ENCODE measurements at regions not wholly inside any gene's neighbourhood (a gene's known extent, or its start where the extent isn't known, plus 50 kb on each side); places are given as distances from the start of the nearest gene placed in this dataset.

DNA sequence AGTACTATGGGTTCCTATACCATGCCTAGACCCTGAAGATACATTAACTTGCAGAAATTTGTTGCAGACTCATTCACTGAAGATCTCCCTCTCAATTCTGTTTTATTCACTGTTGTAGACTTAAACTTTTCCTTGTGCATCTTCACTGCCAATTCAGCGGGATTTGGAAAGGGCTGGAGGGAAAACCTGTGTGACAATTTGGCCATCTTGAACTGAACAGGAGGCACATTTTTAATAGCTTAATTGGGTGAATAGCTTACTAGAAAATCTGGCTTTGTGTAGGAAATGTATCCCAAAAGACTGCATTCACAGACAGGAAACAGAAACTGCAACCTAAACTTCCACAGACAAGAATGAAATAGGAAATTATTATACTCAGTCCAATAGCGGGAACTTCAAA, 512.3 kb downstream of the XIRP2 start:
- H4K20me1 ChIP-seq (ENCODE audit: insufficient read depth), result no peaks in the 10 kb centered on the region
- no peak for TF ChIP-seq EZH2phosphoT487 (IDR thresholded peaks at IDR 0.05; ENCODE audit: insufficient read depth, low read depth)
- no peaks in the 10 kb centered on the region for H3K9me3 ChIP-seq (ENCODE audit: low read depth)

DNA sequence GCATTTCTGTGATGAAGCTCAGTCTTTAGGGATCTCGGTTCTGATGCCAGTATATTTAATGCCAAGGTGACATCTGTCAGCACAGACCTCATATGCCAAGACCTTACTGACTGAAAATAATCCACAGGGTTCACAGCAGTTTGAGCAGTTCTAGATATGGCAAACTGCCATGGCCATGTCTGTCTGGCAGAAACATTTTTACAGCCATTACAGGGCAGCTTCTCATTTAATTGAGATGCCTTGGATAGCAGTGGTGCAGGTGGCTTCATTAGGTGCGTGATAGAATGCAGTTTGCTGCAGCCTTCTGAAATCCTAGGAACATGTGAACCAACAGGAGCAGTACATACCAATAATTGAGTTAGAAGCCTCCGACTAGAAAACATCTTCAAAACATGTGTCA, 510.6 kb downstream of the XIRP2 start:
- Histone ChIP-seq H3K9me3 (ENCODE audit: low read depth) (no peaks in the 10 kb centered on the region), H3K4me2 (ENCODE audit: unreplicated experiment) (no peak overlapping the region), H3K9ac (no peak overlapping the region), H3K4me3 (no peak overlapping the region), H3K4me1 (ENCODE audit: insufficient read depth) (no peaks in the 10 kb centered on the region), H4K20me1 (ENCODE audit: insufficient read depth) (no peaks in the 10 kb centered on the region), H3K27ac (no peak overlapping the region), H3K27me3 (replicated peaks; ENCODE audit: insufficient read depth) (no peaks in the 10 kb centered on the region), H3K36me3 (ENCODE audit: low read depth) (no peaks in the 10 kb centered on the region), H3K9me2 (ENCODE audit: insufficient read depth) (no peaks in the 10 kb centered on the region), H3K79me2 (ENCODE audit: insufficient read depth) (no peaks in the 10 kb centered on the region), H2AFZ (no peak overlapping the region), H3F3A (ENCODE audit: insufficient read depth) (no peaks in the 10 kb centered on the region)
- no peak for DNase-seq
- no peak for TF ChIP-seq EZH2 (IDR thresholded peaks at IDR 0.05; ENCODE audit: insufficient read depth, poor library complexity, severe bottlenecking)
- TF ChIP-seq EZH2phosphoT487 (IDR thresholded peaks at IDR 0.05; ENCODE audit: insufficient read depth, low read depth), result no peak
- 22 to 28% methylated on average over 3 of the region's 3 CpGs for WGBS, 2 experiments (ENCODE audit: low coverage in 1 of 2, low lambda C conversion rate in 2 of 2, missing lambda C conversion rate in 2 of 2)
- in situ Hi-C loops (cut with MboI), result no loop called here

More for the DNA sequence above, 512.3 kb downstream of the XIRP2 start:
- DNase-seq, result no peak
- H3K4me1 ChIP-seq (ENCODE audit: insufficient read depth), result no peaks in the 10 kb centered on the region
- no peaks in the 10 kb centered on the region for H3K79me2 ChIP-seq (ENCODE audit: insufficient read depth)
- in situ Hi-C loops (cut with MboI), result no loop called here
- H3K4me3 ChIP-seq, result no peak overlapping the region
- H3K36me3 ChIP-seq (ENCODE audit: low read depth), result no peaks in the 10 kb centered on the region
- no peaks in the 10 kb centered on the region for H3K9me2 ChIP-seq (ENCODE audit: insufficient read depth)
- H3K27ac ChIP-seq, result no peak overlapping the region
- 57 to 64% methylated on average over 2 of the region's 2 CpGs for WGBS, 2 experiments (ENCODE audit: low coverage in 1 of 2, low lambda C conversion rate in 2 of 2, missing lambda C conversion rate in 2 of 2)
- no peak overlapping the region for H2AFZ ChIP-seq
- no peaks in the 10 kb centered on the region for H3K27me3 ChIP-seq (replicated peaks; ENCODE audit: insufficient read depth)
- no peak overlapping the region for H3K4me2 ChIP-seq (ENCODE audit: unreplicated experiment)
- no peaks in the 10 kb centered on the region for H3F3A ChIP-seq (ENCODE audit: insufficient read depth)
- H3K9ac ChIP-seq, result no peak overlapping the region

DNA sequence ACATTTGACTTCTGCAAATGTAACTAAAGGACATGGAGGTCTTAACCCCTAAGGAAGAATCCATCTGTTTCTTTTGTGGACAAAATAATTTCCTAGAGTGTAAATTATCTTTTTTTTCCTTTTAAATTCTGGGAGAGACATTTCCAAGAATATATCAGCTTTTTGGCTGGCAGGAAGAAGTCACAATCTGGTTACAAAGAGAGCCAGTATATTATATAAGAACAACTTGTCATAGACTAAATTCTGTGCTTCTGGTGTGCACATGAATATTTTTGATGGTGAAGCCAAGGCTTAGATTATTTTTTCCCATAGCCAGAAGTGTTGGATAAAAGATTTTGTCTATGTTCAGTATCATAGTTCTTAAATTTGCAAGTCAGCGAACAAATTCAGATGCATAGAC, 500.6 kb downstream of the XIRP2 start:
- Histone ChIP-seq H2AFZ (no peak overlapping the region), H3F3A (ENCODE audit: insufficient read depth) (no peaks in the 10 kb centered on the region), H4K20me1 (ENCODE audit: insufficient read depth) (no peaks in the 10 kb centered on the region), H3K27ac (no peak overlapping the region), H3K79me2 (ENCODE audit: insufficient read depth) (no peaks in the 10 kb centered on the region), H3K4me2 (ENCODE audit: unreplicated experiment) (no peak overlapping the region), H3K4me1 (ENCODE audit: insufficient read depth) (no peaks in the 10 kb centered on the region), H3K36me3 (ENCODE audit: low read depth) (no peaks in the 10 kb centered on the region), H3K9me2 (ENCODE audit: insufficient read depth) (no peaks in the 10 kb centered on the region), H3K4me3 (no peak overlapping the region), H3K9ac (no peak overlapping the region), H3K9me3 (ENCODE audit: low read depth) (no peaks in the 10 kb centered on the region), H3K27me3 (replicated peaks; ENCODE audit: insufficient read depth) (no peaks in the 10 kb centered on the region)
- TF ChIP-seq EZH2phosphoT487 (IDR thresholded peaks at IDR 0.05; ENCODE audit: insufficient read depth, low read depth) (no peak), EZH2 (IDR thresholded peaks at IDR 0.05; ENCODE audit: insufficient read depth, poor library complexity, severe bottlenecking) (no peak)
- no peak for DNase-seq
- in situ Hi-C loops (cut with MboI), result no loop called here
- WGBS, 2 experiments (ENCODE audit: low coverage in 1 of 2, low lambda C conversion rate in 2 of 2, missing lambda C conversion rate in 2 of 2), result 41 to 50% methylated on average over 1 of the region's 1 CpG

DNA sequence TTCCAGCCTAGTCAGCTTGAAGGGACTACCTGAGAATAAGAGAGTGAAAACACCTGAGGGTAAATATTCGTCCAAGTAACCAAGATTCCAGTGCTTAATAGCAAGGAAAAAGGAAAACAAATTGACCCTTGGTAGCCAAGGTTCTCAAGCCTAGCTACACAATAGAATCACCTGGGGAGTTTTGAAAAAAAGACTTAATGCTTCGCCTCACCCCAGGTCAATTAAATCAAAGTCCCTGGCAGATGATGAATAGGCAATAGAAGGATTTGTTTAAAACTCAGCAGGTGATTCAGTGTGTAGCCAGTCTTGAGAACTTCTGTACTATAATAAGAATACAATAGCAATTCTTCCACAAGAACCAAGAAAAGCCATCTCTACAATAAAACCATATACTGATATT, 500.2 kb downstream of the XIRP2 start:
- no peak for DNase-seq
- in situ Hi-C loops (cut with MboI), result no loop called here
- Histone ChIP-seq H3K79me2 (ENCODE audit: insufficient read depth) (no peaks in the 10 kb centered on the region), H2AFZ (no peak overlapping the region), H3K27ac (no peak overlapping the region), H3F3A (ENCODE audit: insufficient read depth) (no peaks in the 10 kb centered on the region), H3K4me2 (ENCODE audit: unreplicated experiment) (no peak overlapping the region), H3K9me2 (ENCODE audit: insufficient read depth) (no peaks in the 10 kb centered on the region), H3K9me3 (ENCODE audit: low read depth) (no peaks in the 10 kb centered on the region), H3K4me3 (no peak overlapping the region), H3K27me3 (replicated peaks; ENCODE audit: insufficient read depth) (no peaks in the 10 kb centered on the region), H3K36me3 (ENCODE audit: low read depth) (no peaks in the 10 kb centered on the region), H4K20me1 (ENCODE audit: insufficient read depth) (no peaks in the 10 kb centered on the region), H3K9ac (no peak overlapping the region), H3K4me1 (ENCODE audit: insufficient read depth) (no peaks in the 10 kb centered on the region)
- WGBS, 2 experiments (ENCODE audit: low coverage in 1 of 2, low lambda C conversion rate in 2 of 2, missing lambda C conversion rate in 2 of 2), result 9 to 15% methylated on average over 2 of the region's 2 CpGs
- TF ChIP-seq EZH2 (IDR thresholded peaks at IDR 0.05; ENCODE audit: insufficient read depth, poor library complexity, severe bottlenecking) (no peak), EZH2phosphoT487 (IDR thresholded peaks at IDR 0.05; ENCODE audit: insufficient read depth, low read depth) (no peak)

DNA sequence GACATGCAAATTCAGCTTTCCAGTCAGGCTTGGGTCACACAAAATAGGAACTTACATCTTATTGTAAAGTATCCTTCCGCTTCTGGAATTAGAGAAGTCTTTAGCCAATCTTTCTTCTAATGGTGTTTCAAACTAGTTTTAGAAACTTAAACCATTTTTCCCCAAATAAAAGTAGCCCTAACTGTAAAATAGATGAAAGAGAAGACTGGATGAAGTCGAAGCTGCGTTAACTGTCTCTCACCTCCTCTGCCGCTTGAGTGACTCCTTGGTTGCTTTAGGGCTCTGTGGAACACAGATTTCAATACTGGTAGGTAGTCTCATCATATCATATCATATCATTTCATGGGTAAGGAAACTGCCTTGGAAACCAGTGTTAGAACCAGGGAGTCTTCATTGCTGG, 498.4 kb downstream of the XIRP2 start:
- DNase-seq, result no peak
- Histone ChIP-seq H3K9me3 (ENCODE audit: low read depth) (no peaks in the 10 kb centered on the region), H3K36me3 (ENCODE audit: low read depth) (no peaks in the 10 kb centered on the region), H3K9me2 (ENCODE audit: insufficient read depth) (no peaks in the 10 kb centered on the region), H3K4me2 (ENCODE audit: unreplicated experiment) (no peak overlapping the region), H4K20me1 (ENCODE audit: insufficient read depth) (no peaks in the 10 kb centered on the region), H3F3A (ENCODE audit: insufficient read depth) (no peaks in the 10 kb centered on the region), H2AFZ (no peak overlapping the region), H3K27ac (no peak overlapping the region), H3K9ac (no peak overlapping the region), H3K79me2 (ENCODE audit: insufficient read depth) (no peaks in the 10 kb centered on the region), H3K27me3 (replicated peaks; ENCODE audit: insufficient read depth) (no peaks in the 10 kb centered on the region), H3K4me1 (ENCODE audit: insufficient read depth) (no peaks in the 10 kb centered on the region), H3K4me3 (no peak overlapping the region)
- WGBS, 2 experiments (ENCODE audit: low coverage in 1 of 2, low lambda C conversion rate in 2 of 2, missing lambda C conversion rate in 2 of 2), result 51 to 58% methylated on average over 4 of the region's 4 CpGs
- TF ChIP-seq EZH2 (IDR thresholded peaks at IDR 0.05; ENCODE audit: insufficient read depth, poor library complexity, severe bottlenecking) (no peak), EZH2phosphoT487 (IDR thresholded peaks at IDR 0.05; ENCODE audit: insufficient read depth, low read depth) (no peak)
- in situ Hi-C loops (cut with MboI), result no loop called here

All from GM23248 (cell line).